OCI-LY7 (cell line): ENCODE measurements at regions not wholly inside any gene's neighbourhood (a gene's known extent, or its start where the extent isn't known, plus 50 kb on each side); places are given as distances from the start of the nearest gene placed in this dataset.

ENCODE experiments used
- BruUV-seq: library from RNA; stranded (reverse); fragments of 400-500 nt; replicated peaks from 2 replicates; lab custom pipeline; 2021; lab: Mats Ljungman, UMichigan
- CTCF ChIA-PET: fragments of 300-600 bp; sonication (Branson Sonifier 250); formaldehyde crosslinking; loops from one replicate; lab custom pipeline; 2022; ENCODE audit warnings: antibody characterized with exemption; ENCODE audit not compliant: unreplicated experiment; lab: Charles Lee
- POLR2A ChIA-PET: fragments of 300-600 bp; sonication (Branson Sonifier 250); formaldehyde crosslinking; loops from one replicate; lab custom pipeline; 2022; ENCODE audit warnings: antibody characterized with exemption; lab: Charles Lee
- DNase-seq: peaks from one replicate; pipeline ENCODE4 v3.0.0-alpha.2; 2015; ENCODE audit warnings: low spot score
- H2AFZ ChIP-seq: fragments of 200-600 bp; sonication (generic), shearing (Covaris generic); 2 replicates; pipeline ENCODE4 v1.6.1; 2014; ENCODE audit warnings: mild to moderate bottlenecking, antibody characterized with exemption, low read length, moderate library complexity
- H3K27ac ChIP-seq: fragments of 200-600 bp; sonication (generic); 2 replicates; pipeline ENCODE4 v1.5.1; 2014; ENCODE audit warnings: mixed run types, low read depth, mild to moderate bottlenecking, moderate library complexity, low read length, inconsistent platforms; ENCODE audit not compliant: poor library complexity, severe bottlenecking
- H3K36me3 ChIP-seq: fragments of 200-600 bp; sonication (generic); 2 replicates; pipeline ENCODE4 v1.6.1; 2014; ENCODE audit warnings: mild to moderate bottlenecking, antibody characterized with exemption, low read length, moderate library complexity, mixed read lengths; ENCODE audit not compliant: insufficient read depth
- H3K4me1 ChIP-seq: fragments of 200-600 bp; sonication (generic); 2 replicates; pipeline ENCODE4 v1.5.1; 2014; ENCODE audit warnings: mild to moderate bottlenecking, low read length; ENCODE audit not compliant: insufficient read depth, poor library complexity, severe bottlenecking
- H3K4me2 ChIP-seq: fragments of 200-600 bp; sonication (generic); 2 replicates; pipeline ENCODE4 v1.6.1; 2014; ENCODE audit warnings: mild to moderate bottlenecking, low read length
- H3K4me3 ChIP-seq: fragments of 200-600 bp; sonication (generic); 2 replicates; pipeline ENCODE4 v1.5.1; 2014; ENCODE audit warnings: mild to moderate bottlenecking, low read depth, low read length; ENCODE audit not compliant: poor library complexity, severe bottlenecking
- H3K79me2 ChIP-seq: fragments of 200-600 bp; sonication (generic); 2 replicates; pipeline ENCODE4 v1.6.1; 2016; ENCODE audit warnings: low read depth, mild to moderate bottlenecking, low read length, moderate library complexity, mixed read lengths; ENCODE audit not compliant: insufficient read depth
- H3K9me2 ChIP-seq: fragments of 200-600 bp; sonication (generic); 2 replicates; pipeline ENCODE4 v1.6.1; 2016; ENCODE audit warnings: mild to moderate bottlenecking, low read length, mixed read lengths; ENCODE audit not compliant: insufficient read depth
- H3K9me3 ChIP-seq: fragments of 200-600 bp; sonication (generic); 2 replicates; pipeline ENCODE4 v1.6.1; 2014; ENCODE audit warnings: mild to moderate bottlenecking, mixed run types, low read length, mixed read lengths
- H4K20me1 ChIP-seq: fragments of 200-600 bp; sonication (generic); 2 replicates; pipeline ENCODE4 v1.6.1; 2014; ENCODE audit warnings: mild to moderate bottlenecking, antibody characterized with exemption, low read length, moderate library complexity, mixed read lengths; ENCODE audit not compliant: insufficient read depth
- EZH2phosphoT487 ChIP-seq: fragments of 200-600 bp; sonication (generic); IDR thresholded peaks from 2 replicates; pipeline ENCODE4 v1.6.1; 2018; ENCODE audit warnings: low read depth, borderline replicate concordance, mild to moderate bottlenecking, mixed run types, antibody characterized with exemption, low read length, moderate library complexity, mixed read lengths
- intact Hi-C: fragments of 100-400 bp; cut with micrococcal nuclease; formaldehyde crosslinking; loops from one replicate; pipeline ENCODE4 v1.10.0; 2022; ENCODE audit not compliant: unreplicated experiment
- TF ChIP-seq, protein P1 (sequence below): fragments of 200-600 bp; sonication (generic); conservative IDR thresholded peaks from 2 replicates; pipeline ENCODE4 v1.5.1; 2014; ENCODE audit warnings: mild to moderate bottlenecking, antibody characterized with exemption, low read length, moderate library complexity, mixed read lengths

DNA sequence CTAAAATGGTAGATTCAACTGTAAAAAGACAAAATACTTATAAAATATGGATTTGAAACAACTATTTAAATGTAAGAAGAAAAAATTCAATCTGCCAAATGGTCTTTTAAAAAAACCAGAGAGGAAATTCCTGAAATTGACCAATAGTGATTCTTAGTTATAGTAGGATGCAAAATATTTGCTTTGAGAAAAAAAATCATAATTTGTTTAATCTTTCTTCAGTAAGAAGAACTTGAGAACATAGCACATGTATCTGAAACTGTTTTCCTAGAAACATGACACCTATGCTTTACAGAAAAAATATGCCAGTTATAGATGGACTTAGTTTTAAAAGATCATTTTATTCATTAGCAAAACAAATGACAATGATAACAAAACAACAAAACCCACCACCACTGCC lies 186.9 kb upstream of the CD180 start:
- no peaks in the 10 kb centered on the region for H3K79me2 ChIP-seq
- POLR2A ChIA-PET: no interaction called here
- DNase-seq: no peak
- no peak overlapping the region for H3K4me2 ChIP-seq
- CTCF ChIA-PET: no interaction called here
- H3K27ac ChIP-seq: no peak overlapping the region
- H3K9me2 ChIP-seq: no peaks in the 10 kb centered on the region
- no peaks in the 10 kb centered on the region for H3K9me3 ChIP-seq
- H3K4me3 ChIP-seq: no peak overlapping the region
- no TSS peak for BruUV-seq
- H3K4me1 ChIP-seq: no peaks in the 10 kb centered on the region
- TF ChIP-seq, protein P1, sequence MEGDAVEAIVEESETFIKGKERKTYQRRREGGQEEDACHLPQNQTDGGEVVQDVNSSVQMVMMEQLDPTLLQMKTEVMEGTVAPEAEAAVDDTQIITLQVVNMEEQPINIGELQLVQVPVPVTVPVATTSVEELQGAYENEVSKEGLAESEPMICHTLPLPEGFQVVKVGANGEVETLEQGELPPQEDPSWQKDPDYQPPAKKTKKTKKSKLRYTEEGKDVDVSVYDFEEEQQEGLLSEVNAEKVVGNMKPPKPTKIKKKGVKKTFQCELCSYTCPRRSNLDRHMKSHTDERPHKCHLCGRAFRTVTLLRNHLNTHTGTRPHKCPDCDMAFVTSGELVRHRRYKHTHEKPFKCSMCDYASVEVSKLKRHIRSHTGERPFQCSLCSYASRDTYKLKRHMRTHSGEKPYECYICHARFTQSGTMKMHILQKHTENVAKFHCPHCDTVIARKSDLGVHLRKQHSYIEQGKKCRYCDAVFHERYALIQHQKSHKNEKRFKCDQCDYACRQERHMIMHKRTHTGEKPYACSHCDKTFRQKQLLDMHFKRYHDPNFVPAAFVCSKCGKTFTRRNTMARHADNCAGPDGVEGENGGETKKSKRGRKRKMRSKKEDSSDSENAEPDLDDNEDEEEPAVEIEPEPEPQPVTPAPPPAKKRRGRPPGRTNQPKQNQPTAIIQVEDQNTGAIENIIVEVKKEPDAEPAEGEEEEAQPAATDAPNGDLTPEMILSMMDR: no peak
- TF ChIP-seq EZH2phosphoT487: no peak
- intact Hi-C loops: no loop called here
- H3K36me3 ChIP-seq: no peaks in the 10 kb centered on the region
- H4K20me1 ChIP-seq: no peaks in the 10 kb centered on the region
- no peak overlapping the region for H2AFZ ChIP-seq

DNA sequence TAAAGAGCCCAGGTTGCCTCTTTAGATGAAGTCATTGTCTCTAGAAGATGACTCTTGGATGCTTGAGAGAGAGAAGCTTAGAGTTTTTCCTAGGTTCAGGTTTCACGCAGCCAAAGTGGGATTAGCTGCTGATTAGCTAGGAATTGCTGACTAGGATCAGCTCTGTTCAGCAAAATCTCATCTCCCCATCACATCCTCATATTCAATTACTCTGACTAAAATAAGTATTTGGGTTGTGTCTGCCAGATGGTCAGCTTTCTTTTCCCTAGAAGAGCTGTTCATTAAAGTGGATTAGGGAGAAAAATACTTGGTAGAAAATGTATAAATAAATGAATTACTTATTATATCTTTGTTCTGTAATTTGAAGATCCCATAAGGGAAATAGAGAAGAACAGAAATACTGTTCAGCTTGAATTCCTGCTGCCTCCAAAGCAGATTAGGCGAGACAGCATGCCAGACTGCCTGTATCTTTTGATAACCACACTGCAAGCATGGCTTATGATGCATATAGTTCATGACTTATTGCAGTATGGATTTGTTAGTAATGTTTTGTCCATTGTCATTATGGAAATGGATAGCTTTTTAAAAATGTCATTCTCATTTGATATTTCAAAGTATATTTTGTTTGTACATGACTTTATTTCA lies 184.8 kb upstream of the CD180 start:
- Histone ChIP-seq H3K79me2 (no peaks in the 10 kb centered on the region), H3K4me1 (no peaks in the 10 kb centered on the region), H2AFZ (no peak overlapping the region), H3K4me2 (no peak overlapping the region), H4K20me1 (no peaks in the 10 kb centered on the region), H3K27ac (no peak overlapping the region), H3K4me3 (no peak overlapping the region), H3K9me2 (no peaks in the 10 kb centered on the region), H3K9me3 (no peaks in the 10 kb centered on the region), H3K36me3 (no peaks in the 10 kb centered on the region)
- BruUV-seq: no TSS peak
- no peak for TF ChIP-seq EZH2phosphoT487
- TF ChIP-seq, protein P1: no peak
- ChIA-PET POLR2A (interaction anchor here (0.6 to 0.9 kb wide), 2 partner anchors 455 to 851 kb away, joined by 3 read pairs; no protein-coding TSS in a partner anchor), CTCF (no interaction called here)
- intact Hi-C loops: no loop called here
- no peak for DNase-seq

DNA sequence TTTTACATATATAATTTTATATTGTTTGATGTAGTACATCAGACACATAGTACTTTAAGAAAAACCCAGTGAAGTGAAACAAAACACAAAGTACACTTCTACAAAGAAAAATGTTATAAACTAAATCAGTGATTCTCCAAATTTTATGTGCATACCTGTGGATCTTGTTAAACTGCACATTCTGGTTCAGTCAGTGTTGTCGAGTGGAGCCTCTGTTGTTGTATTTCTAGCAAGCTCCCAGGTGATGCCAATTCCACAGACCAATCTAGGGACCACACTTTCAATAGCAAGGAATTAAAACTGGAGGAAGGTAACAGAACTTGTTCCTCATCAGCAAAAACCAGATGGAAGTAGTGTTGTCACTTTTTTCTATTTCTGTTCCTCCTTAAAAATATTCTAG lies 183.8 kb upstream of the CD180 start:
- Histone ChIP-seq H3K9me3 (no peaks in the 10 kb centered on the region), H3K4me1 (no peaks in the 10 kb centered on the region), H3K9me2 (no peaks in the 10 kb centered on the region), H3K36me3 (no peaks in the 10 kb centered on the region), H4K20me1 (no peaks in the 10 kb centered on the region), H3K4me2 (no peak overlapping the region), H3K4me3 (no peak overlapping the region), H2AFZ (no peak overlapping the region), H3K27ac (no peak overlapping the region), H3K79me2 (no peaks in the 10 kb centered on the region)
- CTCF ChIA-PET: no interaction called here
- BruUV-seq: no TSS peak
- POLR2A ChIA-PET: interaction anchor here (0.7 kb wide), 1 partner anchor 193 kb away, joined by 3 read pairs; no protein-coding TSS in a partner anchor
- intact Hi-C loops: no loop called here
- TF ChIP-seq, protein P1: no peak
- no peak for TF ChIP-seq EZH2phosphoT487
- DNase-seq: no peak
